ENCODE measurements at regions not wholly inside any gene's neighbourhood (a gene's known extent, or its start where the extent isn't known, plus 50 kb on each side); places are given as distances from the start of the nearest gene placed in this dataset.

DNA sequence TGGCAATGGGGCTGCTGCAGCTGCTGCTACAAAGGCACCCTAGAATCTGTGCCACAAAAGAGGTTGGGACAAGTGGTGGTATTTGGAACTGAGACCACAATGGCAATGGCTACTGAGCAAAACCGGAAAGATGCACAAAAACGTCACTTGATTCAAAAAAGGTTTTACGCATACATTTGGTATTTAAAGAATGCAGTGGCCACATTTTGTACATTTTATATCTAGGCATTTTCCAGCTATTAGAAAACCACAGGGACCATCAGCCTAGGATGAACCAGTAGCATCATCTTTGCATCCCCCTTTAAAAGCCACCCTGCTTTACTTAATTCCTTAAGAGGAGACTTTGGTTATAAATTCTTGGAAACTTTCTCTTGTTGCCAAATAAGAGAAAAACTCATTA lies 104.8 kb upstream of the CXCL13 start:
- TF ChIP-seq ZIK1 (CRISPR knock-in tag; IDR thresholded peaks at IDR 0.05; ENCODE audit: borderline replicate concordance, low read depth), result no peak
- no peak for TF ChIP-seq BHLHE40 (IDR thresholded peaks at IDR 0.05; ENCODE audit: low read length)
- TF ChIP-seq ZNF207 (IDR thresholded peaks at IDR 0.05; ENCODE audit: borderline replicate concordance), result no peak
- TF ChIP-seq, protein P1, sequence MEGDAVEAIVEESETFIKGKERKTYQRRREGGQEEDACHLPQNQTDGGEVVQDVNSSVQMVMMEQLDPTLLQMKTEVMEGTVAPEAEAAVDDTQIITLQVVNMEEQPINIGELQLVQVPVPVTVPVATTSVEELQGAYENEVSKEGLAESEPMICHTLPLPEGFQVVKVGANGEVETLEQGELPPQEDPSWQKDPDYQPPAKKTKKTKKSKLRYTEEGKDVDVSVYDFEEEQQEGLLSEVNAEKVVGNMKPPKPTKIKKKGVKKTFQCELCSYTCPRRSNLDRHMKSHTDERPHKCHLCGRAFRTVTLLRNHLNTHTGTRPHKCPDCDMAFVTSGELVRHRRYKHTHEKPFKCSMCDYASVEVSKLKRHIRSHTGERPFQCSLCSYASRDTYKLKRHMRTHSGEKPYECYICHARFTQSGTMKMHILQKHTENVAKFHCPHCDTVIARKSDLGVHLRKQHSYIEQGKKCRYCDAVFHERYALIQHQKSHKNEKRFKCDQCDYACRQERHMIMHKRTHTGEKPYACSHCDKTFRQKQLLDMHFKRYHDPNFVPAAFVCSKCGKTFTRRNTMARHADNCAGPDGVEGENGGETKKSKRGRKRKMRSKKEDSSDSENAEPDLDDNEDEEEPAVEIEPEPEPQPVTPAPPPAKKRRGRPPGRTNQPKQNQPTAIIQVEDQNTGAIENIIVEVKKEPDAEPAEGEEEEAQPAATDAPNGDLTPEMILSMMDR (CRISPR knock-in tag; IDR thresholded peaks at IDR 0.05), result no peak
- no peak for TF ChIP-seq ELF3 (CRISPR knock-in tag; IDR thresholded peaks at IDR 0.05)
- TF ChIP-seq, protein P2, sequence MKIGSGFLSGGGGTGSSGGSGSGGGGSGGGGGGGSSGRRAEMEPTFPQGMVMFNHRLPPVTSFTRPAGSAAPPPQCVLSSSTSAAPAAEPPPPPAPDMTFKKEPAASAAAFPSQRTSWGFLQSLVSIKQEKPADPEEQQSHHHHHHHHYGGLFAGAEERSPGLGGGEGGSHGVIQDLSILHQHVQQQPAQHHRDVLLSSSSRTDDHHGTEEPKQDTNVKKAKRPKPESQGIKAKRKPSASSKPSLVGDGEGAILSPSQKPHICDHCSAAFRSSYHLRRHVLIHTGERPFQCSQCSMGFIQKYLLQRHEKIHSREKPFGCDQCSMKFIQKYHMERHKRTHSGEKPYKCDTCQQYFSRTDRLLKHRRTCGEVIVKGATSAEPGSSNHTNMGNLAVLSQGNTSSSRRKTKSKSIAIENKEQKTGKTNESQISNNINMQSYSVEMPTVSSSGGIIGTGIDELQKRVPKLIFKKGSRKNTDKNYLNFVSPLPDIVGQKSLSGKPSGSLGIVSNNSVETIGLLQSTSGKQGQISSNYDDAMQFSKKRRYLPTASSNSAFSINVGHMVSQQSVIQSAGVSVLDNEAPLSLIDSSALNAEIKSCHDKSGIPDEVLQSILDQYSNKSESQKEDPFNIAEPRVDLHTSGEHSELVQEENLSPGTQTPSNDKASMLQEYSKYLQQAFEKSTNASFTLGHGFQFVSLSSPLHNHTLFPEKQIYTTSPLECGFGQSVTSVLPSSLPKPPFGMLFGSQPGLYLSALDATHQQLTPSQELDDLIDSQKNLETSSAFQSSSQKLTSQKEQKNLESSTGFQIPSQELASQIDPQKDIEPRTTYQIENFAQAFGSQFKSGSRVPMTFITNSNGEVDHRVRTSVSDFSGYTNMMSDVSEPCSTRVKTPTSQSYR (CRISPR knock-in tag; IDR thresholded peaks at IDR 0.05; ENCODE audit: borderline replicate concordance), result no peak
- TF ChIP-seq, protein P3, sequence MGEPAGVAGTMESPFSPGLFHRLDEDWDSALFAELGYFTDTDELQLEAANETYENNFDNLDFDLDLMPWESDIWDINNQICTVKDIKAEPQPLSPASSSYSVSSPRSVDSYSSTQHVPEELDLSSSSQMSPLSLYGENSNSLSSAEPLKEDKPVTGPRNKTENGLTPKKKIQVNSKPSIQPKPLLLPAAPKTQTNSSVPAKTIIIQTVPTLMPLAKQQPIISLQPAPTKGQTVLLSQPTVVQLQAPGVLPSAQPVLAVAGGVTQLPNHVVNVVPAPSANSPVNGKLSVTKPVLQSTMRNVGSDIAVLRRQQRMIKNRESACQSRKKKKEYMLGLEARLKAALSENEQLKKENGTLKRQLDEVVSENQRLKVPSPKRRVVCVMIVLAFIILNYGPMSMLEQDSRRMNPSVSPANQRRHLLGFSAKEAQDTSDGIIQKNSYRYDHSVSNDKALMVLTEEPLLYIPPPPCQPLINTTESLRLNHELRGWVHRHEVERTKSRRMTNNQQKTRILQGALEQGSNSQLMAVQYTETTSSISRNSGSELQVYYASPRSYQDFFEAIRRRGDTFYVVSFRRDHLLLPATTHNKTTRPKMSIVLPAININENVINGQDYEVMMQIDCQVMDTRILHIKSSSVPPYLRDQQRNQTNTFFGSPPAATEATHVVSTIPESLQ (CRISPR knock-in tag; conservative IDR thresholded peaks at IDR 0.05), result no peak
- TF ChIP-seq ZNF282 (IDR thresholded peaks at IDR 0.05; ENCODE audit: partially characterized antibody), result no peak
- no peak for TF ChIP-seq ZNF546 (CRISPR knock-in tag; conservative IDR thresholded peaks at IDR 0.05)
- TF ChIP-seq NFATC3 (CRISPR knock-in tag; IDR thresholded peaks at IDR 0.05), result no peak
- TF ChIP-seq MATR3 (CRISPR knock-in tag; IDR thresholded peaks at IDR 0.05), result no peak
- TF ChIP-seq ZNF709 (CRISPR knock-in tag; IDR thresholded peaks at IDR 0.05), result no peak
- TF ChIP-seq ARNTL (CRISPR knock-in tag; IDR thresholded peaks at IDR 0.05), result no peak
- TF ChIP-seq PHF8 (CRISPR knock-in tag; IDR thresholded peaks at IDR 0.05), result no peak

All from HepG2 (cell line).